K562 (cell line): ENCODE measurements at regions not wholly inside any gene's neighbourhood (a gene's known extent, or its start where the extent isn't known, plus 50 kb on each side); places are given as distances from the start of the nearest gene placed in this dataset.

Experiments
- ATAC-seq: fragments of 200-7000 bp; cut with Tn5 transposase; 3 replicates; pipeline ENCODE4 v1.9.1; 2020; ENCODE audit warnings: moderate library complexity
- BruUV-seq: library from RNA; stranded (reverse); fragments of 400-500 nt; replicated peaks from 2 replicates; lab custom pipeline; 2021; lab: Mats Ljungman, UMichigan
- CTCF ChIA-PET: fragments of 300-600 bp; formaldehyde crosslinking; extraction: SDS; loops from one replicate; lab custom pipeline; 2021; ENCODE audit warnings: low intra/inter-chr PET ratio; lab: Yijun Ruan, JAX
- POLR2A ChIA-PET: fragments of 300-600, 350-650 bp; sonication (Branson Sonifier 250); formaldehyde crosslinking; extraction: SDS; loops from one replicate; lab custom pipeline; 2021; ENCODE audit warnings: antibody characterized with exemption, inconsistent platforms; lab: Yijun Ruan, JAX
- DNase-seq, 4 experiments: peaks; one replicate each; pipeline versions ENCODE4 v3.0.0 to v3.0.0-alpha.2; 2011 to 2018; ENCODE audit warnings: low spot score in 3 of 4, mixed read lengths in 3 of 4; ENCODE audit errors: extremely low read depth in 1 of 4
- FAIRE-seq: peaks from 2 replicates; lab custom pipeline; 2011; peaks lifted over from hg19 to GRCh38; lab: Jason Lieb, UNC
- H2AFZ ChIP-seq: 2 replicates; pipeline ENCODE4 v1.6.0; 2011; ENCODE audit warnings: low read depth, low read length, control low read depth, inconsistent platforms
- H3K27ac ChIP-seq: fragments of 200-600 bp; 3 replicates; pipeline ENCODE4 v1.8.0; 2011; ENCODE audit warnings: low read depth, mild to moderate bottlenecking, control low read depth, inconsistent platforms, low read length, moderate library complexity, mixed read lengths; ENCODE audit errors: extremely low read depth
- H3K27me3 ChIP-seq, 2 experiments: fragments of 300-600 bp in 1 of 2; 2 replicates in 1 of 2; 3 replicates in 1 of 2; pipeline versions ENCODE4 v1.6.0 to v1.8.0; 2011; ENCODE audit warnings: inconsistent platforms in 2 of 2, low read length in 2 of 2, mild to moderate bottlenecking in 1 of 2, mixed read lengths in 1 of 2, moderate library complexity in 1 of 2; ENCODE audit not compliant: control insufficient read depth in 2 of 2, insufficient read depth in 2 of 2
- H3K36me3 ChIP-seq: fragments of 300-600 bp; 3 replicates; pipeline ENCODE4 v1.8.0; 2011; ENCODE audit warnings: mild to moderate bottlenecking, low read length, inconsistent platforms; ENCODE audit not compliant: control insufficient read depth, insufficient read depth
- H3K4me1 ChIP-seq, 2 experiments: fragments of 200-600 bp in 1 of 2; replicated peaks in 1 of 2; 2 replicates in 1 of 2; 3 replicates in 1 of 2; pipeline versions ENCODE4 v1.5.1 to v1.8.0; 2011; ENCODE audit warnings: inconsistent platforms in 2 of 2, low read length in 2 of 2, mild to moderate bottlenecking in 1 of 2, mixed read lengths in 1 of 2, moderate library complexity in 1 of 2; ENCODE audit not compliant: control insufficient read depth in 2 of 2, insufficient read depth in 2 of 2
- H3K4me2 ChIP-seq: 2 replicates; pipeline ENCODE4 v1.6.1; 2011; ENCODE audit warnings: low read length, control low read depth, inconsistent platforms, mixed read lengths; ENCODE audit not compliant: insufficient read depth
- H3K4me3 ChIP-seq: fragments of 200-600 bp; sonication (generic), shearing (Covaris generic); 2 replicates; pipeline ENCODE4 v1.5.1; 2016; ENCODE audit warnings: control low read depth, inconsistent platforms
- H3K79me2 ChIP-seq: fragments of 200-600 bp; 3 replicates; pipeline ENCODE4 v1.8.0; 2011; ENCODE audit warnings: low read length, inconsistent platforms; ENCODE audit not compliant: control insufficient read depth, insufficient read depth
- H3K9ac ChIP-seq, 2 experiments: 2 replicates each; pipeline versions ENCODE4 v1.6.0 to v1.6.1; 2011; ENCODE audit warnings: low read depth in 2 of 2, low read length in 2 of 2, control low read depth in 1 of 2, inconsistent platforms in 1 of 2, mild to moderate bottlenecking in 1 of 2, mixed read lengths in 1 of 2; ENCODE audit not compliant: insufficient read depth in 1 of 2
- H3K9me1 ChIP-seq: one replicate; pipeline ENCODE4 v1.6.0; 2011; ENCODE audit warnings: inconsistent platforms, mild to moderate bottlenecking, low read length, moderate library complexity; ENCODE audit not compliant: control insufficient read depth, insufficient read depth
- H3K9me3 ChIP-seq: replicated peaks from 2 replicates; pipeline ENCODE4 v1.5.1; 2011; ENCODE audit warnings: low read depth, low read length, inconsistent platforms; ENCODE audit not compliant: control insufficient read depth, insufficient read depth
- H4K20me1 ChIP-seq: replicated peaks from 2 replicates; pipeline ENCODE4 v1.6.1; 2011; ENCODE audit warnings: low read length, inconsistent platforms, mixed read lengths; ENCODE audit not compliant: control insufficient read depth, insufficient read depth
- CBFB ChIP-seq: sonication (generic); formaldehyde crosslinking; IDR thresholded peaks from 2 replicates; pipeline ENCODE4 v1.4.0; 2020; ENCODE audit warnings: mild to moderate bottlenecking, missing genetic modification reagents
- ELF4 ChIP-seq: fragments of 450-650 bp; formaldehyde crosslinking; IDR thresholded peaks from 2 replicates; pipeline ENCODE4 v1.4.0; 2022; ENCODE audit warnings: missing genetic modification characterization
- ERF ChIP-seq: fragments of 450-650 bp; formaldehyde crosslinking; IDR thresholded peaks from 2 replicates; pipeline ENCODE4 v1.4.0; 2020; ENCODE audit warnings: mild to moderate bottlenecking, mixed read lengths
- FOXJ3 ChIP-seq: sonication (generic); formaldehyde crosslinking; IDR thresholded peaks from 2 replicates; pipeline ENCODE4 v1.4.0; 2020; ENCODE audit warnings: mild to moderate bottlenecking, missing genetic modification reagents
- NFXL1 ChIP-seq: fragments of 450-650 bp; formaldehyde crosslinking; IDR thresholded peaks from 2 replicates; pipeline ENCODE4 v1.4.0; 2021; ENCODE audit warnings: mild to moderate bottlenecking
- NRF1 ChIP-seq, 2 experiments: fragments of 450-650 bp; IDR thresholded peaks in 1 of 2; conservative IDR thresholded peaks in 1 of 2; 2 replicates each; pipeline ENCODE4 v1.6.1; 2014; ENCODE audit warnings: mild to moderate bottlenecking in 2 of 2
- SAP30 ChIP-seq: fragments of 200-600 bp; sonication (generic); IDR thresholded peaks from 2 replicates; pipeline ENCODE4 v1.6.1; 2012; ENCODE audit warnings: borderline replicate concordance, low read depth, mild to moderate bottlenecking, moderate library complexity, low read length, control low read depth, inconsistent platforms; ENCODE audit not compliant: insufficient read depth, poor library complexity, severe bottlenecking
- SLC30A9 ChIP-seq: fragments of 250-450 bp; sonication (Bioruptor Pico); IDR thresholded peaks from 2 replicates; pipeline ENCODE4 v1.8.0; 2022; ENCODE audit warnings: mild to moderate bottlenecking, moderate library complexity
- TEAD1 ChIP-seq, 2 experiments: fragments of 450-650 bp in 1 of 2; sonication (generic) in 1 of 2; formaldehyde crosslinking; IDR thresholded peaks; 2 replicates each; pipeline versions ENCODE4 v1.4.0 to v1.8.0; 2020 to 2022; ENCODE audit warnings: mild to moderate bottlenecking in 2 of 2, missing genetic modification reagents in 1 of 2
- YBX1 ChIP-seq: fragments of 450-650 bp; IDR thresholded peaks from 2 replicates; pipeline ENCODE4 v1.7.1; 2016; ENCODE audit warnings: mild to moderate bottlenecking
- ZC3H11A ChIP-seq: IDR thresholded peaks from 2 replicates; pipeline ENCODE4 v1.6.1; 2012; ENCODE audit warnings: low read depth, low read length, improper control_type of control experiment
- ZFX ChIP-seq: sonication (generic); formaldehyde crosslinking; IDR thresholded peaks from 2 replicates; pipeline ENCODE4 v1.8.0; 2022; ENCODE audit warnings: mild to moderate bottlenecking, missing genetic modification reagents, moderate library complexity
- ZNF239 ChIP-seq: fragments of 250-450 bp; sonication (Bioruptor Pico); IDR thresholded peaks from 2 replicates; pipeline ENCODE4 v1.4.0; 2020; ENCODE audit warnings: mild to moderate bottlenecking
- ZNF830 ChIP-seq: fragments of 250-450 bp; sonication (Bioruptor Pico); IDR thresholded peaks from 2 replicates; pipeline ENCODE4 v1.5.0; 2021; ENCODE audit warnings: mild to moderate bottlenecking
- WGBS: fragments of 100-300 bp; shearing (Covaris generic); methylation state at CpG from one replicate; pipeline ENCODE4 v1.1.6; 2016; ENCODE audit warnings: low coverage, mixed read lengths; ENCODE audit not compliant: insufficient coverage; ENCODE audit errors: missing lambda C conversion rate; 5-methylcytosine and 5-hydroxymethylcytosine counted together
- in situ Hi-C: fragments of 300-500 bp; cut with MboI; formaldehyde crosslinking; loops from 4 replicates; pipeline ENCODE4 v1.15.0; 2018; ENCODE audit warnings: inconsistent platforms, mixed read lengths
- intact Hi-C: fragments of 100-400 bp; cut with micrococcal nuclease; formaldehyde crosslinking; loops from 2 replicates; pipeline ENCODE4 v1.14.2; 2022
- TF ChIP-seq, protein P1 (sequence below): fragments of 450-650 bp; formaldehyde crosslinking; IDR thresholded peaks from 2 replicates; pipeline ENCODE4 v1.4.0; 2020; ENCODE audit warnings: mild to moderate bottlenecking
- TF ChIP-seq, protein P2 (sequence below): sonication (generic); formaldehyde crosslinking; IDR thresholded peaks from 2 replicates; pipeline ENCODE4 v1.8.1; 2023; ENCODE audit warnings: mild to moderate bottlenecking, missing genetic modification reagents, moderate library complexity
- TF ChIP-seq, protein P3 (sequence below): sonication (generic); formaldehyde crosslinking; IDR thresholded peaks from 2 replicates; pipeline ENCODE4 v1.9.0; 2022; ENCODE audit warnings: mild to moderate bottlenecking, missing genetic modification reagents
- TF ChIP-seq, protein P4 (sequence below): sonication (generic); formaldehyde crosslinking; IDR thresholded peaks from 2 replicates; pipeline ENCODE4 v1.5.0; 2020; ENCODE audit warnings: missing genetic modification reagents

DNA sequence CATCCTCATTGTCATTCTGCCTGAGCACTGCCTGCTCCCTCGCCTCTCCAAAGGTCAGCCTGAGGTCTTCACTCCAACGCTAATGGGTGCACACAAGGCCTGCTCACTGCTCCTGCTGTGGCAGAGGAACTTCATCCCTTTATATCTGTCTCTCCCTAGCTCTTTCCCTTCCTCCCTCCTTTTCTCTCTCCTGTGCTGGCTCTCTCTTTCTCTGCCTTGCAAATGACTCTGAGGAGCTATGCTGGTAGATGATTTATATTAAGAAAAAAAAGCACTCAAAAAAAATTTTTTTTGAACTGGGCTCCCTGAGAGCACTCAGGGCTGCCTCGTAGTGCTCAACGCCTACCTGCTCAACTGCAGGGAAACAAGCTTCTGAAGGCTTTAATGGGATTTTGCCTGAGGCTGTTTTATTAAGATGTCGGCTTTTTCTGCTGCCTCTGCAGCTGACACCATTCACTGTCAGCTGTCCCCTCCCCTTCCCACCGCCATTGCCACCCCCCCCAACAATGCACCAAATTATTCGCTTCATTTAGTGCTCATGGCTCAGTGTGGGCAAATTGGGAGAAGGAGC is 137.7 kb upstream of the DEFB112 start:
- H2AFZ ChIP-seq, result no peak overlapping the region
- H3K9me1 ChIP-seq, result no peaks in the 10 kb centered on the region
- intact Hi-C loops, result no loop called here
- ATAC-seq, result no peak
- no peak overlapping the region for H3K27ac ChIP-seq
- POLR2A ChIA-PET, result no interaction called here
- H3K36me3 ChIP-seq, result no peaks in the 10 kb centered on the region
- no peak for DNase-seq
- H3K4me2 ChIP-seq, result no peak overlapping the region
- TF ChIP-seq CBFB (no peak), YBX1 (no peak), SLC30A9 (no peak), TEAD1 (CRISPR knock-in tag; IDR thresholded peaks at IDR 0.05) (no peak), ZNF239 (CRISPR knock-in tag) (no peak), NFXL1 (CRISPR knock-in tag) (no peak), SAP30 (no peak), ELF4 (CRISPR knock-in tag) (no peak), ZFX (CRISPR knock-in tag) (no peak), ZC3H11A (no peak), ERF (no peak), ZNF830 (no peak), NRF1 (conservative IDR thresholded peaks at IDR 0.05 in 1 of 2, IDR thresholded peaks at IDR 0.05 in 1 of 2) (no peak), FOXJ3 (CRISPR knock-in tag) (no peak)
- TF ChIP-seq, protein P1, sequence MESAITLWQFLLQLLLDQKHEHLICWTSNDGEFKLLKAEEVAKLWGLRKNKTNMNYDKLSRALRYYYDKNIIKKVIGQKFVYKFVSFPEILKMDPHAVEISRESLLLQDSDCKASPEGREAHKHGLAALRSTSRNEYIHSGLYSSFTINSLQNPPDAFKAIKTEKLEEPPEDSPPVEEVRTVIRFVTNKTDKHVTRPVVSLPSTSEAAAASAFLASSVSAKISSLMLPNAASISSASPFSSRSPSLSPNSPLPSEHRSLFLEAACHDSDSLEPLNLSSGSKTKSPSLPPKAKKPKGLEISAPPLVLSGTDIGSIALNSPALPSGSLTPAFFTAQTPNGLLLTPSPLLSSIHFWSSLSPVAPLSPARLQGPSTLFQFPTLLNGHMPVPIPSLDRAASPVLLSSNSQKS, result no peak
- TF ChIP-seq, protein P2, sequence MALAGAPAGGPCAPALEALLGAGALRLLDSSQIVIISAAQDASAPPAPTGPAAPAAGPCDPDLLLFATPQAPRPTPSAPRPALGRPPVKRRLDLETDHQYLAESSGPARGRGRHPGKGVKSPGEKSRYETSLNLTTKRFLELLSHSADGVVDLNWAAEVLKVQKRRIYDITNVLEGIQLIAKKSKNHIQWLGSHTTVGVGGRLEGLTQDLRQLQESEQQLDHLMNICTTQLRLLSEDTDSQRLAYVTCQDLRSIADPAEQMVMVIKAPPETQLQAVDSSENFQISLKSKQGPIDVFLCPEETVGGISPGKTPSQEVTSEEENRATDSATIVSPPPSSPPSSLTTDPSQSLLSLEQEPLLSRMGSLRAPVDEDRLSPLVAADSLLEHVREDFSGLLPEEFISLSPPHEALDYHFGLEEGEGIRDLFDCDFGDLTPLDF (CRISPR knock-in tag), result no peak
- TF ChIP-seq, protein P3, sequence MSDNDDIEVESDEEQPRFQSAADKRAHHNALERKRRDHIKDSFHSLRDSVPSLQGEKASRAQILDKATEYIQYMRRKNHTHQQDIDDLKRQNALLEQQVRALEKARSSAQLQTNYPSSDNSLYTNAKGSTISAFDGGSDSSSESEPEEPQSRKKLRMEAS (CRISPR knock-in tag), result no peak
- TF ChIP-seq, protein P4, sequence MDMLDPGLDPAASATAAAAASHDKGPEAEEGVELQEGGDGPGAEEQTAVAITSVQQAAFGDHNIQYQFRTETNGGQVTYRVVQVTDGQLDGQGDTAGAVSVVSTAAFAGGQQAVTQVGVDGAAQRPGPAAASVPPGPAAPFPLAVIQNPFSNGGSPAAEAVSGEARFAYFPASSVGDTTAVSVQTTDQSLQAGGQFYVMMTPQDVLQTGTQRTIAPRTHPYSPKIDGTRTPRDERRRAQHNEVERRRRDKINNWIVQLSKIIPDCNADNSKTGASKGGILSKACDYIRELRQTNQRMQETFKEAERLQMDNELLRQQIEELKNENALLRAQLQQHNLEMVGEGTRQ (CRISPR knock-in tag), result no peak
- TF ChIP-seq, all 486 proteins: peak for 0
- no TSS peak for BruUV-seq
- Histone ChIP-seq H3K79me2 (no peaks in the 10 kb centered on the region), H3K4me3 (no peak overlapping the region), H4K20me1 (no peaks in the 10 kb centered on the region), H3K27me3 (no peaks in the 10 kb centered on the region), H3K9me3 (no peaks in the 10 kb centered on the region; the same call in 1 of the 2 replicates), H3K4me1 (no peaks in the 10 kb centered on the region), H3K9ac (no peak overlapping the region)
- in situ Hi-C loops, result no loop called here
- no peak for FAIRE-seq
- CTCF ChIA-PET, result no interaction called here
- 5% methylated on average over 7 of the region's 7 CpGs for WGBS
